COLO668 (cell line): ENCODE measurements at regions not wholly inside any gene's neighbourhood (a gene's known extent, or its start where the extent isn't known, plus 50 kb on each side); places are given as distances from the start of the nearest gene placed in this dataset.
"Not testable (repeated sequence)": the region's sequence is repeated elsewhere in the genome, so short reads cannot be mapped to it uniquely, and the experiment has no call there.

Source experiments
- DNase-seq: peaks from one replicate; lab custom pipeline; 2025; ENCODE audit not compliant: unreplicated experiment; lab: John Stamatoyannopoulos, UW

GRCh38 chr14:80056497-80056801 is 154.9 kb downstream of the DIO2 start:
- no peak for DNase-seq

DNA sequence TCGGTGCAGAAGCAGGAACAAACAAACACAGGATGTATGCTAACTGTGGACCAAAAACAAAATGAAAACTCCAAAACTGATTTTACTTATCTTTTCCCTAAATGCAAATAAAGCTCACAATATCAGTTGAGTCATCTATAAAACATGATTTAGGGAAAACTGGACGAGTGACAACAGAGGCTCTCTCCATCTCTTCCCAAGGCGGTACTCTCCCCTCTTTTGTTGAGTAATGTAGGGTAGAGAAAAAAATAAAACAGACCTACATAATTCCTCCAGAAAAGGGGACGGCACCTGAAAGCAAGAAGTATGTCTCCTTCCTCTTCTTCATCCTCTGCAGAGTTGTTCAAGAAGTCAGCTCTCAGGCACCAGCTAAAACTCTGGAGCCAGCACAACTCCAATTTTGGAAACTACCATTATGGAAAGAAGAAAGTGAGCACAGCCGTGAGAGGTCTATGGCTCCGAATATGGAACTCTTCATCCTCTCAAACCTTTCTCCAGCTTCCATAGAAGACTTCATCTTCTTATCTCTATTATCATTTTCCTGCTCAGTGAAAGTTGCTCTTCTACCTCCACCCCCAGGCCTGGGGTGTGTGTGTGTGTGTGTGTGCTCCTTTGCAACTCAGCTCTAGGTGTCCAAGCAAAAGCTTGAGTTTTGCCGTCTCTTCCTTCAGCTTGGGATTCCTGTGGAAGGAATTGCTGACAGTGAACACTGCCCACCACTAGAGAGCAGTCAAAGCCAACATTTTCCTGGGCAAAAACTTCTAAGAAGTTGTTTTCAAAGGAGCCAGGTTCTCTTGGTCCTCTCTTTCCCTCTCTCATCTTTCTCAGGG is 155.4 kb downstream of the DIO2 start:
- peak; percentile 29 for DNase-seq

DNA sequence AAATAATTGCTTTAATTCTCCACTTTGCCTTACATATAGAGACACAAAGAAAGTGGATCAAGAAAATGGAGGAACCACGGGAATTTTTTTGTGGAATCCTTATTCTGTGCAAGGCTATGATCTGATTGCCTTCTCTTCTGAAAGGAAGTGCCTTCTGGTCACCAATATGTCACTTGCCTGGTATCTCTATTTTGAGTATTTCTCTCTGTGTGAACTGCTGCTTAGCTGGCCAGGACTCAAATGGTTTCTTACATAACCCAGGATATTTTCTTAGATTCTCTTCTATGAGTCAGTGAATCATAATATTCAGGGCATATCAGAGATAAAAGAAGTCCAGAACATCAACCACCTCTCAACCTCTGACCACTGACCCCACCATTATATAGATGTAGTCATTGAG is 156.1 kb downstream of the DIO2 start:
- DNase-seq: no peak

- no peak for DNase-seq
Observed at GRCh38 chr14:80054020-80054419, 157.3 kb downstream of the DIO2 start.

DNA sequence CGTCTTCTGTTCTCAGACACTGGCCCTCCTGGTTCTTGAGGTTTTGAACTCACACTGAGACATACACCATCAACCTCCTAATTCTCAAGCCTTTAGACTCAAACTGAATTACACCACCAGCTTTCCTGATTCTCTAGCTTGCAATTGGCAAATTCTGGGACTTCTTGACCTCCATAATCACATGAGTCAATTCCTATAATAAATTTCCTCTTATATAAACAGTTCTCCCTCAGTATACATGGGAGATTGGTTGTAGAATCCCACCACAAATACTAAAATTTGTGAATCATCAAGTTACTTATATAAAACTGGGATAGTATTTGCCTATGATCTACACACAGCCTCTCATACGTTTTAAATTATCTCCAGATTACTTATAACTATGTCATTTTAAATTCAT is 162.2 kb downstream of the DIO2 start:
- DNase-seq: no peak

GRCh38 chr14:80047761-80048160 is 163.5 kb downstream of the DIO2 start:
- no peak for DNase-seq

DNA sequence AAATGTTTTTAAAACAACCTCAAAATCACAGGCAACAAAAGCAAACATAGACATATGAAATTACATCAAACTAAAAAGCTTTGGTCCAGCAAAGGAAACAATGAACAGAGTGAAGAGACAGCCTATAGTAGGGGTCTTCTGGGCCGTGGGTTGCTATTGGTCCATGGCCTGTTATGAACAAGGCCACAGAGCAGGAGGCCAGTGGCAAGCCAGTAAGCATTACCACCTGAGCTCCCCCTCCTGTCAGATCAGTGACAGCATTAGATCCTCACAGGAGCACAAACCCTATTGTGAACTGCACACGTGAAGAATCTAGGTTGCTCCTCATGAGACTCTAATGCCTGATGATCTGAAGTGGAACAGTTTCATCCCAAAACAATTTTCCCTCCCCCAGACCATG is 174.0 kb downstream of the DIO2 start:
- peak; percentile 12 for DNase-seq

GRCh38 chr14:80024417-80024816 is 186.9 kb downstream of the DIO2 start:
- DNase-seq: no peak

DNA sequence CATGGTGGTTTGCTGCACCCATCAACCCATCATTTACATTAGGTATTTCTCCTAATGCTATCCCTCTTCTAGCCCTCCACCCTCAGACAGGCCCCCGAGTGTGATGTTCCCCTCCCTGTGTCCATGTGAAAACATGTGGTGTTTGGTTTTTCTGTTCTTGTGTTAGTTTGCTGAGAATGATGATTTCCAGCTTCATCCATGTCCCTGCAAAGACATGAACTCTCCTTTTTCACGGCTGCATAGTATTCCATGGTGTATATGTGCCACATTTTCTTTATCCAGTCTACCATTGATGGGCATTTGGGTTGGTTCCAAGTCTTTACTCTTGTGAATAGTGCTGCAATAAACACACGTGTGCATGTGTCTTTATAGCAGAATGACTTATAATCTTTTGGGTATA is 192.8 kb downstream of the DIO2 start:
- not testable (repeated sequence) for DNase-seq

GRCh38 chr14:80017795-80018194 is 193.5 kb downstream of the DIO2 start:
- DNase-seq: no peak

GRCh38 chr14:80010245-80010644 is 201.1 kb downstream of the DIO2 start:
- not testable (repeated sequence) for DNase-seq

- DNase-seq: no peak
Observed at GRCh38 chr14:80005561-80005960, 205.7 kb downstream of the DIO2 start.

DNA sequence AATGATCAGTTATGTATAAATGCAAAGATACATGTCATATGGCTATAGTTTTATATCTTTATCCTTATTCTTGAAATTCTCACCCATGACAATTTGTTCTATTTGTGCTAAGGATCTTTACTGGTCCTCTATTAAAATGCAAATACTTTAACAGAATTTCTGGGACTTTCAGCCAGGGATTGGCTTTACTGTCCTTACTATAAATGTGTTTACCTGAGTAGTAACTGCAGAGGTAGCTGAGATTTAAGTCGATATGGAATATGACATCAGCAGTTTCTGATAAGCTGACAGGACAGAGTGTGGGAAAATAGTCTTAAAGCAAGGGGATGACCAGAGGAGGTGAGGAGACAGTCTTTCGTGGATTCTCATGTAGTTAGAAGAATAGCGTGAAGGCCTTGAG is 206.4 kb downstream of the DIO2 start:
- no peak for DNase-seq

DNA sequence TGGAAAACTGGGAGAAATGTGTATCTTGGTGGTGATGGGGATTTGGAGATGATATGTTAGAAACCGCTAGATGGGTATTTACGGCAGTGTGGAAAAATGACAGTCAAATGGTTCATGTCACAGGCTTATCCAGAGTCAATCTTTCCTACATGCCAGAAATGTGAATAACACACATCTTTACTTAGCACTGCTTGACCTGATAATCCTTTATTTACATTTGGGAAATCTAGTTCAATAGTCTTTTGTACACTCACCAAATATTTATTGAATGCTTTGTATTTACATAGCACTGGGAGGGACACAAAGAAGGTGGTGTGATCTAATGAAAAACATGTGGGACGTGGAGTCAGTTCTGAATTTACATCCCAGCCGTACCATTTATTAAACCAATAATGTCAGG is 208.2 kb downstream of the DIO2 start:
- peak; percentile 17 for DNase-seq

DNA sequence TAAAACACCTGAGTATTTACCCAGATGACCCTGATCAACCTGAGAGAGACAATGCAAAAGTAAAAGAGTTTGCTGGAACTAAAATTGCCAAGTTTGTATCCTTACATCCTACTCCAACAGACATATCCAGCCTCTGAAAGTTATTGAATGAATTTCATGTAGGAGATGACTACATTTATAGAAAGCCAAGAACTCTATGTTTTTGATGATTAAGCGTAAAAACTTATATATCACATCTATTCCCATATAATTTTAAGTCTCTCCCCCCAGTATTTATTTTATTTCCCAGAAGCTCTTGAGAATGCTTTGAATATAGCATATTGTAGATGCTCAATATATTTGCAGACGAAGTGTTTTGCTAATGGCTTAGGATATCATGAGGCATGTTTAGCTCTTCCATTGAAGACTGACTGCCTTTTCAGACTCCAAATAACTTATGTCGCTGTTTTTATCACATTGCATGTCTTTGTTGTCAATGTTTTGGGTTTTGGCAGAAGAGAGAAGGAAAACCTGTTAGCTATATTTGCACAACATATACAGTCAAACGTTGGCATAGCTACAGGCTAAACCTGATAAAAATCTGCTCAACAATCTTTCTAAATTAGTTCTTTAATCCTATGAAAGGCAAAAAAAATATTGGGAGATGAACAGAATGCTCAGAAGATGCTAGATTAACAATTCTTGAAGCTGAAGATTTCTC is 213.6 kb downstream of the DIO2 start:
- DNase-seq: no peak

DNA sequence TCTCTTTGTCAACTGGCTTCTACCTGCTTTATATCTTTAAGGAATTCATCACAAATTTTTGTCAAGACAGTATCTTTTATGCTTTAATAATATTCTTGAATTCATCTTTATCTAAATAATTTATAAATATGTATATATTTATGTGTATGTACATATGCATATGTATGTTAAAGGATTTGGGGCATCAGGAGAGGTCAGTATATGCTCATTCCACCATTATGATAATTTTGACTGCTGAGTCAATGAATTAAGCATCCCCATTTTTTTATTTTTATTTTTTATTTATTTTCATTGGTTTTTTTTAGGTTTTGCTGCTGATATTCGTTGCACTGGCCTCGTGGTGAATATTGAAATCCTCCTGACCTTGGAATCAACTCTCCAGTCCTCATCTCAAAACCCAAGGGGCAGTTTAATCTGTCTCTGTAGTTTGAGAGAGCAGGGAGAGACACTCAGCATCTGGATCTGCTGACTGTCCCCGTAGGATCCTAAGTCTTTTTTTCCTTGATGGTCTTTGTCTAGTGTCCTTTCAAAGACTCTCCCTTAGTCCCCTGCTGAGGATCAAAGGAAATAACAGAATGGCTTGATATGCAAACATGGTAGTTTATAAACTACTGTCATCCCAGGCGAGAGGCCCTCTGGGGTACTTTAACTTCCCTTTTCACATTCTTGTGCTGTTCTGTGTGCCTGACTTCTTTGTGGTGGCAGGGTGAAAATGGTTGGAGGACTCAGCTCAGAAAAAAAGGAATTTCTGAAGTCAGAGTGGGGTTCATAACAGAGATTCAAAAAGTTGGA is 218.7 kb downstream of the DIO2 start:
- no peak for DNase-seq

- no peak for DNase-seq
Observed at GRCh38 chr14:79991866-79992265, 219.4 kb downstream of the DIO2 start.

- DNase-seq: no peak
Observed at GRCh38 chr14:79989990-79990389, 221.3 kb downstream of the DIO2 start.

DNA sequence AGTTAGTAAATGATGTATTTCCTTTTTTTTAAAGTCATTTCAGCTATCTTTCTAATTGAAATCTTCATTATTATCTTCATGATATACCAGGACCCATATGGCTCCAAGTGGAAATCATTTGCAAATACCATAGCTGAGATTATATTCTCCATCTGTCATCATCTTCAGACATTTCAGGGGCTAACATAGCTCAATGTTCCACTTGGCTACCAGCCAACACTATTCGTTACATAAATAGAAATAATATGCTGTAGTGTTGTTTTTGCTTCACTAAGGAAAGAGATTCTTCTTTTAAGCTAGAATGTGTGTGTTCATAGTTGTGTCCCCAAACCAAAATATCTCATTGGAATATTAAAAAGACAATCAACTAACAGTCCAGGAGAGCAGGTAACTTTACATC is 225.1 kb downstream of the DIO2 start:
- no peak for DNase-seq

DNA sequence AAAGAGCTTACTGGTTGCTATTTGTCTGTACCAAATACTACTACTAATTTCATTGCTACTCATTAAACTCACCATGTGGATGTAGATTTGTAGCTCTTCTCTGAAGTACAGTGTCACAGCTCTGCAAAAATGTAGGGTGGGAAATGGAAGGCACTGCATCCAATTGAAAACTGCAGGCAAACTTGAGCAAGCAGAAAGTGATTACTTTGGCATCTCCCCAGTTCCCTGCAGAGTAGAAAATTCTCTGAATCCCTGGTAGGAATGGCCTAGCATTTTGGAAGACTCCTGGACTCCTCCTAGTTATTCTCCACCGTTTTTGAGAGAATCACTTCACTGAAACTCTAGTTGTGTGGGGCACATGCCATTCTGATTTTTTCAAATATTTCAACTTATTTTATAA is 239.1 kb downstream of the DIO2 start:
- DNase-seq: no peak

- DNase-seq: no peak
Observed at GRCh38 chr14:79971330-79971729, 240.0 kb downstream of the DIO2 start.

GRCh38 chr14:79967453-79967852 is 243.9 kb downstream of the DIO2 start:
- no peak for DNase-seq
